GM12878 (cell line): ENCODE measurements at regions not wholly inside any gene's neighbourhood (a gene's known extent, or its start where the extent isn't known, plus 50 kb on each side); places are given as distances from the start of the nearest gene placed in this dataset.

Source experiments
- ATAC-seq: fragments of 200-7000 bp; cut with Tn5 transposase; 3 replicates; pipeline ENCODE4 v1.9.1; 2020; ENCODE audit warnings: mild to moderate bottlenecking, moderate library complexity
- BruUV-seq: library from RNA; stranded (reverse); fragments of 400-500 nt; replicated peaks from 2 replicates; lab custom pipeline; 2021; lab: Mats Ljungman, UMichigan
- CTCF ChIA-PET: fragments of 300-600 bp; sonication (Branson Sonifier 250); formaldehyde crosslinking; extraction: SDS; loops from one replicate; lab custom pipeline; 2021; ENCODE audit warnings: inconsistent platforms; lab: Yijun Ruan, JAX
- POLR2A ChIA-PET: fragments of 350-600 bp; formaldehyde crosslinking; extraction: SDS; loops from one replicate; lab custom pipeline; 2021; ENCODE audit warnings: inconsistent platforms; lab: Charles Lee
- RAD21 ChIA-PET: fragments of 300-600 bp; sonication (Branson Sonifier 250); formaldehyde crosslinking; loops from one replicate; lab custom pipeline; 2023; ENCODE audit warnings: antibody characterized with exemption; ENCODE audit not compliant: unreplicated experiment; lab: Charles Lee
- SMC1A ChIA-PET: fragments of 300-600 bp; sonication (Branson Sonifier 250); formaldehyde crosslinking; loops from one replicate; lab custom pipeline; 2023; ENCODE audit not compliant: unreplicated experiment, uncharacterized antibody; lab: Charles Lee
- DNase-seq: peaks from one replicate; pipeline ENCODE4 v3.0.0-alpha.2; 2011; ENCODE audit warnings: low read depth, low spot score
- FAIRE-seq: peaks from 3 replicates; lab custom pipeline; 2011; peaks lifted over from hg19 to GRCh38; lab: Jason Lieb, UNC
- H2AFZ ChIP-seq: 2 replicates; pipeline ENCODE4 v1.6.0; 2011; ENCODE audit warnings: low read depth, low read length, control low read depth; ENCODE audit not compliant: control insufficient read depth
- H3K27ac ChIP-seq: 2 replicates; pipeline ENCODE4 v1.5.1; 2011; ENCODE audit warnings: control low read depth; ENCODE audit not compliant: control insufficient read depth, insufficient read depth
- H3K27me3 ChIP-seq, 2 experiments: replicated peaks in 1 of 2; 2 replicates each; pipeline versions ENCODE4 v1.6.0 to v1.6.1; 2011; ENCODE audit warnings: low read length in 1 of 2; ENCODE audit not compliant: control insufficient read depth in 2 of 2, insufficient read depth in 2 of 2
- H3K36me3 ChIP-seq, 2 experiments: 2 replicates each; pipeline ENCODE4 v1.5.1; 2011; ENCODE audit warnings: low read length in 1 of 2; ENCODE audit not compliant: control insufficient read depth in 2 of 2, insufficient read depth in 2 of 2
- H3K4me1 ChIP-seq: 2 replicates; pipeline ENCODE4 v1.6.1; 2011; ENCODE audit warnings: mild to moderate bottlenecking, low read length, moderate library complexity, mixed read lengths; ENCODE audit not compliant: control insufficient read depth, insufficient read depth
- H3K4me2 ChIP-seq: 2 replicates; pipeline ENCODE4 v1.6.0; 2011; ENCODE audit warnings: control low read depth; ENCODE audit not compliant: control insufficient read depth, insufficient read depth
- H3K4me3 ChIP-seq: fragments of 200-600 bp; sonication (generic); 2 replicates; pipeline ENCODE4 v1.5.1; 2016
- H3K79me2 ChIP-seq: 2 replicates; pipeline ENCODE4 v1.6.0; 2011; ENCODE audit warnings: low read length; ENCODE audit not compliant: control insufficient read depth, insufficient read depth
- H3K9ac ChIP-seq: 2 replicates; pipeline ENCODE4 v1.8.0; 2011; ENCODE audit warnings: low read length, control low read depth, mixed read lengths; ENCODE audit not compliant: control insufficient read depth, insufficient read depth
- H3K9me3 ChIP-seq: replicated peaks from 3 replicates; pipeline ENCODE4 v1.5.1; 2011; ENCODE audit warnings: mild to moderate bottlenecking, low read length; ENCODE audit not compliant: control insufficient read depth, insufficient read depth
- H4K20me1 ChIP-seq: 2 replicates; pipeline ENCODE4 v1.6.0; 2011; ENCODE audit not compliant: control insufficient read depth, insufficient read depth
- CREM ChIP-seq: IDR thresholded peaks from 2 replicates; pipeline ENCODE4 v1.6.1; 2014; ENCODE audit warnings: antibody characterized with exemption, low read depth
- EP300 ChIP-seq, 2 experiments: fragments of 150-350 bp in 1 of 2; IDR thresholded peaks; 2 replicates each; pipeline ENCODE4 v1.6.1; 2011 to 2012; ENCODE audit warnings: low read depth in 2 of 2, low read length in 2 of 2, borderline replicate concordance in 1 of 2, improper control_type of control experiment in 1 of 2, inconsistent platforms in 1 of 2; ENCODE audit not compliant: control insufficient read depth in 1 of 2
- HSF1 ChIP-seq: fragments of 150-350 bp; IDR thresholded peaks from 2 replicates; pipeline ENCODE4 v1.6.1; 2014; ENCODE audit warnings: mild to moderate bottlenecking, low read depth, low read length
- IRF4 ChIP-seq: IDR thresholded peaks from 2 replicates; pipeline ENCODE4 v1.6.1; 2011; ENCODE audit warnings: low read depth, low read length
- IRF5 ChIP-seq: fragments of 450-650 bp; IDR thresholded peaks from 2 replicates; pipeline ENCODE4 v1.6.1; 2017; ENCODE audit warnings: borderline replicate concordance
- MTA2 ChIP-seq: fragments of 450-650 bp; IDR thresholded peaks from 2 replicates; pipeline ENCODE4 v1.6.1; 2016; ENCODE audit warnings: low read depth, mild to moderate bottlenecking, moderate library complexity
- NR2F1 ChIP-seq: fragments of 450-650 bp; conservative IDR thresholded peaks from 2 replicates; pipeline ENCODE4 v1.6.1; 2017; ENCODE audit warnings: mild to moderate bottlenecking
- PRDM15 ChIP-seq: fragments of 450-650 bp; formaldehyde crosslinking; IDR thresholded peaks from 2 replicates; pipeline ENCODE4 v1.4.0; 2020; ENCODE audit warnings: mild to moderate bottlenecking, moderate library complexity
- RAD51 ChIP-seq: fragments of 450-650 bp; IDR thresholded peaks from 2 replicates; pipeline ENCODE4 v1.6.1; 2016; ENCODE audit warnings: moderate library complexity, mild to moderate bottlenecking, inconsistent platforms
- RUNX3 ChIP-seq: IDR thresholded peaks from 2 replicates; pipeline ENCODE4 v1.6.1; 2012; ENCODE audit warnings: low read length, inconsistent platforms
- SUPT20H ChIP-seq: IDR thresholded peaks from 2 replicates; pipeline ENCODE4 v1.6.1; 2011; ENCODE audit warnings: low read depth, mild to moderate bottlenecking, low read length, moderate library complexity, borderline replicate concordance; ENCODE audit not compliant: control insufficient read depth
- SUZ12 ChIP-seq: fragments of 200-600 bp; sonication (generic); IDR thresholded peaks from one replicate; pipeline ENCODE4 v1.6.1; 2018; ENCODE audit warnings: antibody characterized with exemption, mild to moderate bottlenecking; ENCODE audit not compliant: unreplicated experiment
- TCF7 ChIP-seq: IDR thresholded peaks from 2 replicates; pipeline ENCODE4 v1.6.1; 2014; ENCODE audit warnings: antibody characterized with exemption, borderline replicate concordance
- YY1 ChIP-seq: IDR thresholded peaks from 2 replicates; pipeline ENCODE4 v1.6.1; 2011; ENCODE audit warnings: low read depth, mild to moderate bottlenecking, low read length
- ZBTB33 ChIP-seq: fragments of 450-650 bp; IDR thresholded peaks from 2 replicates; pipeline ENCODE4 v1.6.1; 2017; ENCODE audit warnings: mild to moderate bottlenecking
- WGBS: methylation state at CpG from one replicate; pipeline ENCODE4 v1.1.6; 2016; ENCODE audit warnings: low lambda C conversion rate; ENCODE audit not compliant: insufficient replicate concordance, insufficient coverage; ENCODE audit errors: missing lambda C conversion rate; 5-methylcytosine and 5-hydroxymethylcytosine counted together
- in situ Hi-C: fragments of 300-500 bp; cut with MboI; formaldehyde crosslinking; loops from 9 replicates; pipeline ENCODE4 v1.14.3; 2018; ENCODE audit warnings: mixed read lengths
- intact Hi-C: fragments of 100-400 bp; cut with micrococcal nuclease; formaldehyde crosslinking; loops from one replicate; pipeline ENCODE4 v1.14.2; 2022; ENCODE audit not compliant: unreplicated experiment

- ChIA-PET CTCF (no interaction called here), SMC1A (interaction anchor here (1.4 kb wide), 1 partner anchor 23 kb away, joined by 3 read pairs; no protein-coding TSS in a partner anchor), RAD21 (no interaction called here), POLR2A (no interaction called here)
- intact Hi-C loops = no loop called here
- H3K27ac ChIP-seq = peak overlapping the region; percentile 38
- in situ Hi-C loops = no loop called here
- no peaks in the 10 kb centered on the region for H3K36me3 ChIP-seq
- peak; percentile 12 for DNase-seq
- no peaks in the 10 kb centered on the region for H3K27me3 ChIP-seq
- WGBS = 0% methylated on average over 1 of the region's 1 CpG
- no peak overlapping the region for H3K9ac ChIP-seq
- H3K4me3 ChIP-seq = no peak overlapping the region
- no peak for FAIRE-seq
- 0 out of 2 replicates have a peak overlapping the region, but pooled peaks have one; percentile 44 for H3K4me2 ChIP-seq
- no peaks in the 10 kb centered on the region for H4K20me1 ChIP-seq
- peak; percentile 92 for ATAC-seq
- BruUV-seq = no TSS peak
- no peaks in the 10 kb centered on the region for H3K79me2 ChIP-seq
- H3K9me3 ChIP-seq = no peaks in the 10 kb centered on the region; the same call in 1 of the 3 replicates
- no peaks in the 10 kb centered on the region; the same call in 1 of the 2 replicates for H3K4me1 ChIP-seq
- H2AFZ ChIP-seq = no peak overlapping the region
- TF ChIP-seq EP300 (IDR thresholded peaks at IDR 0.05; ENCODE audit: borderline replicate concordance in 1 of 2, control insufficient read depth in 1 of 2, low read depth in 2 of 2, low read length in 2 of 2) (no peak), MTA2 (no peak), ZBTB33 (no peak), CREM (0 out of 2 replicates have a peak, but pooled peaks have one; percentile 11), YY1 (no peak), PRDM15 (CRISPR knock-in tag) (no peak), IRF4 (peak; percentile 83; the same call in 1 of the 2 replicates), HSF1 (no peak), NR2F1 (peak; percentile 46), TCF7 (no peak), RUNX3 (peak; percentile 55; the same call in 1 of the 2 replicates), SUPT20H (no peak), IRF5 (no peak), SUZ12 (no peak), RAD51 (no peak)
These were observed 466.0 kb downstream of the KIF20B start for GRCh38 chr10:90167174-90168064.
